ENCODE measurements at regions not wholly inside any gene's neighbourhood (a gene's known extent, or its start where the extent isn't known, plus 50 kb on each side); places are given as distances from the start of the nearest gene placed in this dataset.

- no peak for DNase-seq
Measured at GRCh38 chr10:128505346-128505745, 379.1 kb upstream of the MKI67 start.

GRCh38 chr10:128506423-128506822, 380.2 kb upstream of the MKI67 start:
- no peak for DNase-seq

GRCh38 chr10:128507066-128507465, 380.8 kb upstream of the MKI67 start:
- DNase-seq = no peak

GRCh38 chr10:128511284-128511683, 385.1 kb upstream of the MKI67 start:
- DNase-seq = no peak

- no peak for DNase-seq
Measured at GRCh38 chr10:128512767-128513166, 386.5 kb upstream of the MKI67 start.

- DNase-seq = no peak
Measured at GRCh38 chr10:128514536-128514935, 388.3 kb upstream of the MKI67 start.

GRCh38 chr10:128516180-128516579, 390.0 kb upstream of the MKI67 start:
- DNase-seq = no peak

- no peak for DNase-seq
Measured at GRCh38 chr10:128517167-128517566, 390.9 kb upstream of the MKI67 start.

- DNase-seq = no peak
Measured at GRCh38 chr10:128518000-128518399, 391.8 kb upstream of the MKI67 start.

GRCh38 chr10:128519581-128519980, 393.4 kb upstream of the MKI67 start:
- DNase-seq = no peak

- DNase-seq = no peak
Measured at GRCh38 chr10:128520211-128520815, 394.1 kb upstream of the MKI67 start.

- DNase-seq = no peak
Measured at GRCh38 chr10:128522551-128523308, 396.5 kb upstream of the MKI67 start.

- no peak for DNase-seq
Measured at GRCh38 chr10:128525444-128525843, 399.2 kb upstream of the MKI67 start.

GRCh38 chr10:128525936-128526335, 399.7 kb upstream of the MKI67 start:
- no peak for DNase-seq

GRCh38 chr10:128526791-128527375, 400.7 kb upstream of the MKI67 start:
- DNase-seq = peak; percentile 70

- no peak for DNase-seq
Measured at GRCh38 chr10:128527711-128528110, 401.5 kb upstream of the MKI67 start.

GRCh38 chr10:128528167-128528566, 401.9 kb upstream of the MKI67 start:
- DNase-seq = no peak

GRCh38 chr10:128528781-128529180, 402.6 kb upstream of the MKI67 start:
- no peak for DNase-seq

GRCh38 chr10:128529225-128529624, 403.0 kb upstream of the MKI67 start:
- DNase-seq = no peak

GRCh38 chr10:128530301-128530700, 404.1 kb upstream of the MKI67 start:
- no peak for DNase-seq

GRCh38 chr10:128530946-128531345, 404.7 kb upstream of the MKI67 start:
- DNase-seq = no peak

- no peak for DNase-seq
Measured at GRCh38 chr10:128534686-128535085, 408.5 kb upstream of the MKI67 start.

- DNase-seq = no peak
Measured at GRCh38 chr10:128536259-128536658, 410.0 kb upstream of the MKI67 start.

GRCh38 chr10:128537834-128538330, 411.7 kb upstream of the MKI67 start:
- peak; percentile 15 for DNase-seq
